OCI-LY3 (cell line): ENCODE measurements at regions not wholly inside any gene's neighbourhood (a gene's known extent, or its start where the extent isn't known, plus 50 kb on each side); places are given as distances from the start of the nearest gene placed in this dataset.

Experiments used
- CTCF ChIP-seq: fragments of 200-600, 300-600 bp; sonication (generic); IDR thresholded peaks from 2 replicates; pipeline ENCODE4 v1.5.1; 2014; ENCODE audit warnings: antibody characterized with exemption, low read length, low read depth
- EZH2phosphoT487 ChIP-seq: fragments of 200-600 bp; shearing (Covaris generic); IDR thresholded peaks from 2 replicates; pipeline ENCODE4 v1.6.1; 2018; ENCODE audit warnings: antibody characterized with exemption, mixed run types, low read depth

- TF ChIP-seq CTCF = no peak
- TF ChIP-seq EZH2phosphoT487 = no peak
These were observed 117.8 kb upstream of the EDA2R start for GRCh38 chrX:66756717-66757116.
